Neural progenitor cell (in vitro differentiated cells): ENCODE measurements at regions not wholly inside any gene's neighbourhood (a gene's known extent, or its start where the extent isn't known, plus 50 kb on each side); places are given as distances from the start of the nearest gene placed in this dataset.

Experiments used
- DNase-seq: peaks from one replicate; pipeline ENCODE4 v3.0.0-alpha.2; 2016; ENCODE audit warnings: low spot score
- H2AFZ ChIP-seq: fragments of 200-600 bp; sonication (generic); replicated peaks from 2 replicates; pipeline ENCODE4 v1.6.1; 2016; ENCODE audit warnings: antibody characterized with exemption
- H3F3A ChIP-seq: fragments of 200-600 bp; sonication (generic); 2 replicates; pipeline ENCODE4 v1.6.1; 2016; ENCODE audit warnings: antibody characterized with exemption, low read depth
- H3K27ac ChIP-seq: fragments of 200-600 bp; sonication (generic); 2 replicates; pipeline ENCODE4 v1.5.1; 2016; ENCODE audit warnings: mild to moderate bottlenecking
- H3K27me3 ChIP-seq: fragments of 200-600 bp; sonication (generic); 2 replicates; pipeline ENCODE4 v1.6.1; 2016; ENCODE audit warnings: mild to moderate bottlenecking, moderate library complexity
- H3K36me3 ChIP-seq: fragments of 200-600 bp; sonication (generic); 2 replicates; pipeline ENCODE4 v1.5.1; 2016
- H3K4me1 ChIP-seq: fragments of 200-600 bp; sonication (generic); 2 replicates; pipeline ENCODE4 v1.6.1; 2016; ENCODE audit warnings: mixed run types
- H3K4me2 ChIP-seq: fragments of 200-600 bp; sonication (generic); 2 replicates; pipeline ENCODE4 v1.6.1; 2016
- H3K4me3 ChIP-seq: fragments of 200-600 bp; sonication (generic); 2 replicates; pipeline ENCODE4 v1.5.1; 2016
- H3K79me2 ChIP-seq: fragments of 200-600 bp; sonication (generic); 2 replicates; pipeline ENCODE4 v1.6.1; 2016; ENCODE audit warnings: low read depth
- H3K9ac ChIP-seq: fragments of 200-600 bp; sonication (generic); 2 replicates; pipeline ENCODE4 v1.6.1; 2016
- H3K9me3 ChIP-seq: fragments of 200-600 bp; sonication (generic); 2 replicates; pipeline ENCODE4 v1.5.1; 2016; ENCODE audit warnings: low read depth
- H4K20me1 ChIP-seq: fragments of 200-600 bp; sonication (generic); 2 replicates; pipeline ENCODE4 v1.6.1; 2016; ENCODE audit warnings: low read depth
- H3K27ac Mint-ChIP-seq: 3 replicates; pipeline ENCODE4 v1.8.0; 2021; ENCODE audit warnings: mixed read lengths
- H3K27me3 Mint-ChIP-seq: 2 replicates; pipeline ENCODE4 v1.8.0; 2022; ENCODE audit warnings: low read depth, mild to moderate bottlenecking, inconsistent platforms, moderate library complexity, mixed read lengths; ENCODE audit not compliant: insufficient read depth
- H3K36me3 Mint-ChIP-seq: 3 replicates; pipeline ENCODE4 v1.8.0; 2021; ENCODE audit warnings: mixed read lengths
- H3K4me1 Mint-ChIP-seq: 3 replicates; pipeline ENCODE4 v1.8.0; 2021; ENCODE audit warnings: mixed read lengths
- H3K4me3 Mint-ChIP-seq: 3 replicates; pipeline ENCODE4 v1.8.0; 2021; ENCODE audit warnings: mild to moderate bottlenecking, moderate library complexity, mixed read lengths
- H3K9me3 Mint-ChIP-seq: 3 replicates; pipeline ENCODE4 v1.8.0; 2020; ENCODE audit warnings: mixed read lengths
- CTCF ChIP-seq: fragments of 200-600 bp; sonication (generic); IDR thresholded peaks from 2 replicates; pipeline ENCODE4 v1.5.1; 2017; ENCODE audit warnings: antibody characterized with exemption, mild to moderate bottlenecking
- EZH2 ChIP-seq: fragments of 200-600 bp; sonication (generic); IDR thresholded peaks from 2 replicates; pipeline ENCODE4 v1.6.1; 2017; ENCODE audit warnings: antibody characterized with exemption, mild to moderate bottlenecking, moderate library complexity
- EZH2phosphoT487 ChIP-seq: fragments of 200-600 bp; sonication (generic); IDR thresholded peaks from 2 replicates; pipeline ENCODE4 v1.6.1; 2017; ENCODE audit warnings: antibody characterized with exemption

GRCh38 chr16:89027281-89027680, 50.3 kb upstream of the CBFA2T3 start:
- H3K4me1 Mint-ChIP-seq = peaks cover 4% of the 10 kb centered on the region
- H3K36me3 Mint-ChIP-seq = no peaks in the 10 kb centered on the region
- H3K9me3 Mint-ChIP-seq = peaks cover 5% of the 10 kb centered on the region
- Histone ChIP-seq H4K20me1 (no peaks in the 10 kb centered on the region), H3K9me3 (no peaks in the 10 kb centered on the region), H2AFZ (no peak overlapping the region), H3K4me3 (no peak overlapping the region), H3K36me3 (no peaks in the 10 kb centered on the region), H3K4me2 (no peak overlapping the region), H3K4me1 (no peaks in the 10 kb centered on the region), H3K27me3 (peaks cover 15% of the 10 kb centered on the region), H3F3A (no peaks in the 10 kb centered on the region), H3K79me2 (no peaks in the 10 kb centered on the region), H3K9ac (no peak overlapping the region), H3K27ac (no peak overlapping the region)
- no peak overlapping the region for H3K27ac Mint-ChIP-seq
- TF ChIP-seq EZH2 = no peak
- TF ChIP-seq CTCF = no peak
- TF ChIP-seq EZH2phosphoT487 = no peak
- no peak for DNase-seq
- no peak overlapping the region for H3K4me3 Mint-ChIP-seq
- H3K27me3 Mint-ChIP-seq = peaks cover 9% of the 10 kb centered on the region

- Histone ChIP-seq H4K20me1 (peaks cover 2% of the 10 kb centered on the region), H2AFZ (no peak overlapping the region), H3K27ac (no peak overlapping the region), H3K27me3 (peaks cover 13% of the 10 kb centered on the region), H3K36me3 (no peaks in the 10 kb centered on the region), H3K4me3 (no peak overlapping the region), H3K79me2 (no peaks in the 10 kb centered on the region), H3K4me1 (peaks cover 9% of the 10 kb centered on the region), H3K4me2 (no peak overlapping the region), H3K9ac (no peak overlapping the region), H3K9me3 (no peaks in the 10 kb centered on the region), H3F3A (no peaks in the 10 kb centered on the region)
- Mint-ChIP-seq H3K4me3 (no peak overlapping the region), H3K9me3 (peaks cover 5% of the 10 kb centered on the region), H3K36me3 (no peaks in the 10 kb centered on the region), H3K27me3 (peaks cover 10% of the 10 kb centered on the region), H3K4me1 (peaks cover 18% of the 10 kb centered on the region), H3K27ac (no peak overlapping the region)
- TF ChIP-seq CTCF = no peak
- no peak for TF ChIP-seq EZH2
- no peak for TF ChIP-seq EZH2phosphoT487
- no peak for DNase-seq
Observed at GRCh38 chr16:89031715-89032659, 55.0 kb upstream of the CBFA2T3 start.

GRCh38 chr16:89033304-89033703, 56.3 kb upstream of the CBFA2T3 start:
- peak overlapping the region; percentile 46 for H3K27ac Mint-ChIP-seq

More at GRCh38 chr16:89033304-89033703, 56.3 kb upstream of the CBFA2T3 start:
- Histone ChIP-seq H3K36me3 (no peaks in the 10 kb centered on the region), H3K27ac (no peak overlapping the region), H3F3A (peaks cover 4% of the 10 kb centered on the region), H2AFZ (no peak overlapping the region), H3K4me2 (no peak overlapping the region), H3K27me3 (peaks cover 9% of the 10 kb centered on the region), H3K4me1 (peaks cover 9% of the 10 kb centered on the region), H3K79me2 (no peaks in the 10 kb centered on the region), H3K9me3 (no peaks in the 10 kb centered on the region), H3K9ac (no peak overlapping the region), H3K4me3 (no peak overlapping the region), H4K20me1 (peaks cover 13% of the 10 kb centered on the region)
- Mint-ChIP-seq H3K9me3 (peaks cover 5% of the 10 kb centered on the region), H3K36me3 (no peaks in the 10 kb centered on the region), H3K27me3 (peaks cover 10% of the 10 kb centered on the region), H3K4me3 (peak overlapping the region; percentile 65), H3K4me1 (peaks cover 18% of the 10 kb centered on the region)
- no peak for TF ChIP-seq EZH2
- TF ChIP-seq CTCF = no peak
- no peak for TF ChIP-seq EZH2phosphoT487
- DNase-seq = no peak
